ENCODE measurements at regions not wholly inside any gene's neighbourhood (a gene's known extent, or its start where the extent isn't known, plus 50 kb on each side); places are given as distances from the start of the nearest gene placed in this dataset.

DNA sequence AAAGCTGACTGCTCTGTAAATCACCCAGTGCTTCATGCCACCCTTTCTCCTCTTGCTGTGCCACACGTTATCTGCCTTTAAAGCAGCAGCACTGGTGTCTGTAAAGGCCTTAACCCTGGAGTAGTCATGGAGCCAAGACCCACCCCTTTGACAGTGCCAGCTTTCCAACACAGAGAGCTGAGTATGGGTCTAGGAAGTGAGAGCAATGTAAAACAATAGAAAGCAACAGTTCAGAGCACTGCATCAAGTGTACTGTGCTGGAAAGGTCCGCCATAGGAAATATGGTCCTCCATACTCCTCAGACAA is 139.5 kb downstream of the DAD1 start:
- Histone ChIP-seq H3K9ac (ENCODE audit: insufficient read depth, low read length, poor library complexity, severe bottlenecking) (no peak overlapping the region), H2AFZ (ENCODE audit: insufficient read depth, low read depth, low read length, poor library complexity, severe bottlenecking) (peak overlapping the region; percentile 17), H3K4me3 (replicated peaks in 1 of 3; ENCODE audit: low read depth in 2 of 3, low read length in 3 of 3) (no peak overlapping the region), H3K36me3 (replicated peaks in 1 of 2; ENCODE audit: control insufficient read depth in 1 of 2, insufficient read depth in 2 of 2, low read length in 2 of 2) (no peaks in the 10 kb centered on the region), H3K4me1 (ENCODE audit: control insufficient read depth in 1 of 2, insufficient read depth in 2 of 2, low read length in 2 of 2) (peaks cover 19 to 21% of the 10 kb centered on the region in 2 donors), H3K27me3 (ENCODE audit: control insufficient read depth in 2 of 2, insufficient read depth in 2 of 2, low read length in 2 of 2) (no peaks in the 10 kb centered on the region), H4K20me1 (ENCODE audit: insufficient read depth, low read length) (no peaks in the 10 kb centered on the region), H3K4me2 (replicated peaks; ENCODE audit: extremely low read depth, low read length, poor library complexity, severe bottlenecking) (no peak overlapping the region), H3K79me2 (ENCODE audit: insufficient read depth, low read length) (no peaks in the 10 kb centered on the region), H3K27ac (ENCODE audit: low read depth in 1 of 2, low read length in 2 of 2) (no peak overlapping the region), H3K9me3 (replicated peaks in 1 of 2; ENCODE audit: control insufficient read depth in 1 of 2, insufficient read depth in 1 of 2, low read length in 2 of 2) (no peaks in the 10 kb centered on the region)
- no peak for DNase-seq
- Mint-ChIP-seq H3K4me3 (no peak overlapping the region), H3K9me3 (peaks cover 0 to 3% (median 0%) of the 10 kb centered on the region in 7 donors), H3K4me1 (peaks cover 21% of the 10 kb centered on the region), H3K27ac (no peak overlapping the region), H3K36me3 (no peaks in the 10 kb centered on the region), H3K27me3 (ENCODE audit: low read depth in 3 of 3) (peaks cover 0 to 2% (median 2%) of the 10 kb centered on the region in 3 donors)
- WGBS (ENCODE audit: insufficient coverage) = 100% methylated on average over 1 of the region's 2 CpGs
- intact Hi-C loops (cut with micrococcal nuclease) = no loop called here
- TF ChIP-seq, protein P1, sequence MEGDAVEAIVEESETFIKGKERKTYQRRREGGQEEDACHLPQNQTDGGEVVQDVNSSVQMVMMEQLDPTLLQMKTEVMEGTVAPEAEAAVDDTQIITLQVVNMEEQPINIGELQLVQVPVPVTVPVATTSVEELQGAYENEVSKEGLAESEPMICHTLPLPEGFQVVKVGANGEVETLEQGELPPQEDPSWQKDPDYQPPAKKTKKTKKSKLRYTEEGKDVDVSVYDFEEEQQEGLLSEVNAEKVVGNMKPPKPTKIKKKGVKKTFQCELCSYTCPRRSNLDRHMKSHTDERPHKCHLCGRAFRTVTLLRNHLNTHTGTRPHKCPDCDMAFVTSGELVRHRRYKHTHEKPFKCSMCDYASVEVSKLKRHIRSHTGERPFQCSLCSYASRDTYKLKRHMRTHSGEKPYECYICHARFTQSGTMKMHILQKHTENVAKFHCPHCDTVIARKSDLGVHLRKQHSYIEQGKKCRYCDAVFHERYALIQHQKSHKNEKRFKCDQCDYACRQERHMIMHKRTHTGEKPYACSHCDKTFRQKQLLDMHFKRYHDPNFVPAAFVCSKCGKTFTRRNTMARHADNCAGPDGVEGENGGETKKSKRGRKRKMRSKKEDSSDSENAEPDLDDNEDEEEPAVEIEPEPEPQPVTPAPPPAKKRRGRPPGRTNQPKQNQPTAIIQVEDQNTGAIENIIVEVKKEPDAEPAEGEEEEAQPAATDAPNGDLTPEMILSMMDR (IDR thresholded peaks at IDR 0.05) = no peak

DNA sequence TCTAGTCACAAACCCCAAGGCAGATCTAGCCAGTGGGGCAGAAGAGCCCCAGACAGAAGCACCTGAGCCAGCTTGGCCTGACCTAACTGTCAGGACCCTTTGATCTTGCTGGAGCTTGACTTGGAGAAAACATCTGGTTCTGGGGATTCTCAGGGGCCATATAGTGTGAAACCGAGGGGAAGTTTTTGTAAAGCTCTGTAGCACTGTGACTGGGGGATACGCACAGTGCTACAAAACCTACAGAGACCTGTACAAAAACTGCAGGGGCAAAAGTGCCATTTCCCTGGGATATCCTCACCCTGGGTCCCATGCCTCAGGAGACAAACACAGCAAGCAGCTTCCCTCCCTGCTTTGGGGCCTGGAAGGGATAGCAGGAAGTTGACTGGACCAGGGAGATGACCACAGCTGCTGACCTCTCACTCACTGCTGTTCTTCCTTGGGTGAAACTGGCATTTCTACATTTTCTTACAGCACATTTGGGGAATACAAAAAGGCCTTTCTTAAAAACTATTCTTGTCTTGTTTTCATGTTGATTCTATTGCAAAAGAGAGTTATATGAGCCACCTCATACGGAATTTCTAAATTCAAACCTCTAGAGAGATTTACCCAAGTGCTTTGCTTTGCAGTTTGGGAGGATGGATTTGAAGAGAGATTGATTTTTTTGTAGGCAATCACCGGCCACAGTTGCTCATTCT is 140.0 kb downstream of the DAD1 start:
- H3K4me3 ChIP-seq (replicated peaks in 1 of 3; ENCODE audit: low read depth in 2 of 3, low read length in 3 of 3) = no peak overlapping the region
- Mint-ChIP-seq H3K4me1 (peaks cover 21% of the 10 kb centered on the region), H3K4me3 (no peak overlapping the region), H3K27ac (peak overlapping the region in 3 of 7 donors; percentile 42 to 75 (median 42)), H3K36me3 (no peaks in the 10 kb centered on the region), H3K27me3 (ENCODE audit: low read depth in 3 of 3) (peaks cover 0 to 2% (median 2%) of the 10 kb centered on the region in 3 donors), H3K9me3 (peaks cover 0 to 3% (median 0%) of the 10 kb centered on the region in 7 donors)
- H3K4me1 ChIP-seq (ENCODE audit: control insufficient read depth in 1 of 2, insufficient read depth in 2 of 2, low read length in 2 of 2) = peaks cover 19 to 21% of the 10 kb centered on the region in 2 donors
- H3K27me3 ChIP-seq (ENCODE audit: control insufficient read depth in 2 of 2, insufficient read depth in 2 of 2, low read length in 2 of 2) = no peaks in the 10 kb centered on the region
- H3K36me3 ChIP-seq (replicated peaks in 1 of 2; ENCODE audit: control insufficient read depth in 1 of 2, insufficient read depth in 2 of 2, low read length in 2 of 2) = no peaks in the 10 kb centered on the region
- no peaks in the 10 kb centered on the region for H3K9me3 ChIP-seq (replicated peaks in 1 of 2; ENCODE audit: control insufficient read depth in 1 of 2, insufficient read depth in 1 of 2, low read length in 2 of 2)
- H4K20me1 ChIP-seq (ENCODE audit: insufficient read depth, low read length) = no peaks in the 10 kb centered on the region
- peak overlapping the region; percentile 65 for H2AFZ ChIP-seq (ENCODE audit: insufficient read depth, low read depth, low read length, poor library complexity, severe bottlenecking)
- WGBS (ENCODE audit: insufficient coverage) = 75% methylated on average over 2 of the region's 4 CpGs
- no peak overlapping the region for H3K9ac ChIP-seq (ENCODE audit: insufficient read depth, low read length, poor library complexity, severe bottlenecking)
- no peaks in the 10 kb centered on the region for H3K79me2 ChIP-seq (ENCODE audit: insufficient read depth, low read length)
- H3K27ac ChIP-seq (ENCODE audit: low read depth in 1 of 2, low read length in 2 of 2) = peak overlapping the region in 1 of 2 donors; percentile 53
- DNase-seq = peak; percentile 12 to 20 (median 14)
- H3K4me2 ChIP-seq (replicated peaks; ENCODE audit: extremely low read depth, low read length, poor library complexity, severe bottlenecking) = no peak overlapping the region
- intact Hi-C loops (cut with micrococcal nuclease) = no loop called here
- TF ChIP-seq, protein P1 (IDR thresholded peaks at IDR 0.05) = no peak

Data from CD14-positive monocyte (primary cell).